GM12878 (cell line): ENCODE measurements at regions not wholly inside any gene's neighbourhood (a gene's known extent, or its start where the extent isn't known, plus 50 kb on each side); places are given as distances from the start of the nearest gene placed in this dataset.

ENCODE experiments used
- ATAC-seq: fragments of 200-7000 bp; cut with Tn5 transposase; 3 replicates; pipeline ENCODE4 v1.9.1; 2020; ENCODE audit warnings: mild to moderate bottlenecking, moderate library complexity
- BruUV-seq: library from RNA; stranded (reverse); fragments of 400-500 nt; replicated peaks from 2 replicates; lab custom pipeline; 2021; lab: Mats Ljungman, UMichigan
- CTCF ChIA-PET: fragments of 300-600 bp; sonication (Branson Sonifier 250); formaldehyde crosslinking; extraction: SDS; loops from one replicate; lab custom pipeline; 2021; ENCODE audit warnings: inconsistent platforms; lab: Yijun Ruan, JAX
- POLR2A ChIA-PET: fragments of 350-600 bp; formaldehyde crosslinking; extraction: SDS; loops from one replicate; lab custom pipeline; 2021; ENCODE audit warnings: inconsistent platforms; lab: Charles Lee
- RAD21 ChIA-PET: fragments of 300-600 bp; sonication (Branson Sonifier 250); formaldehyde crosslinking; loops from one replicate; lab custom pipeline; 2023; ENCODE audit warnings: antibody characterized with exemption; ENCODE audit not compliant: unreplicated experiment; lab: Charles Lee
- SMC1A ChIA-PET: fragments of 300-600 bp; sonication (Branson Sonifier 250); formaldehyde crosslinking; loops from one replicate; lab custom pipeline; 2023; ENCODE audit not compliant: unreplicated experiment, uncharacterized antibody; lab: Charles Lee
- DNase-seq: peaks from one replicate; pipeline ENCODE4 v3.0.0-alpha.2; 2011; ENCODE audit warnings: low read depth, low spot score
- FAIRE-seq: peaks from 3 replicates; lab custom pipeline; 2011; peaks lifted over from hg19 to GRCh38; lab: Jason Lieb, UNC
- H2AFZ ChIP-seq: 2 replicates; pipeline ENCODE4 v1.6.0; 2011; ENCODE audit warnings: low read depth, low read length, control low read depth; ENCODE audit not compliant: control insufficient read depth
- H3K27ac ChIP-seq: 2 replicates; pipeline ENCODE4 v1.5.1; 2011; ENCODE audit warnings: control low read depth; ENCODE audit not compliant: control insufficient read depth, insufficient read depth
- H3K27me3 ChIP-seq, 2 experiments: replicated peaks in 1 of 2; 2 replicates each; pipeline versions ENCODE4 v1.6.0 to v1.6.1; 2011; ENCODE audit warnings: low read length in 1 of 2; ENCODE audit not compliant: control insufficient read depth in 2 of 2, insufficient read depth in 2 of 2
- H3K36me3 ChIP-seq, 2 experiments: 2 replicates each; pipeline ENCODE4 v1.5.1; 2011; ENCODE audit warnings: low read length in 1 of 2; ENCODE audit not compliant: control insufficient read depth in 2 of 2, insufficient read depth in 2 of 2
- H3K4me1 ChIP-seq: 2 replicates; pipeline ENCODE4 v1.6.1; 2011; ENCODE audit warnings: mild to moderate bottlenecking, low read length, moderate library complexity, mixed read lengths; ENCODE audit not compliant: control insufficient read depth, insufficient read depth
- H3K4me2 ChIP-seq: 2 replicates; pipeline ENCODE4 v1.6.0; 2011; ENCODE audit warnings: control low read depth; ENCODE audit not compliant: control insufficient read depth, insufficient read depth
- H3K4me3 ChIP-seq: fragments of 200-600 bp; sonication (generic); 2 replicates; pipeline ENCODE4 v1.5.1; 2016
- H3K79me2 ChIP-seq: 2 replicates; pipeline ENCODE4 v1.6.0; 2011; ENCODE audit warnings: low read length; ENCODE audit not compliant: control insufficient read depth, insufficient read depth
- H3K9ac ChIP-seq: 2 replicates; pipeline ENCODE4 v1.8.0; 2011; ENCODE audit warnings: low read length, control low read depth, mixed read lengths; ENCODE audit not compliant: control insufficient read depth, insufficient read depth
- H3K9me3 ChIP-seq: replicated peaks from 3 replicates; pipeline ENCODE4 v1.5.1; 2011; ENCODE audit warnings: mild to moderate bottlenecking, low read length; ENCODE audit not compliant: control insufficient read depth, insufficient read depth
- H4K20me1 ChIP-seq: 2 replicates; pipeline ENCODE4 v1.6.0; 2011; ENCODE audit not compliant: control insufficient read depth, insufficient read depth
- ETV6 ChIP-seq, 2 experiments: fragments of 450-650 bp in 1 of 2; IDR thresholded peaks in 1 of 2; conservative IDR thresholded peaks in 1 of 2; 2 replicates each; pipeline ENCODE4 v1.6.1; 2014; ENCODE audit warnings: antibody characterized with exemption in 1 of 2, borderline replicate concordance in 1 of 2, low read depth in 1 of 2, mild to moderate bottlenecking in 1 of 2, moderate library complexity in 1 of 2
- FOXK2 ChIP-seq: fragments of 450-650 bp; IDR thresholded peaks from 2 replicates; pipeline ENCODE4 v1.6.1; 2017; ENCODE audit warnings: mild to moderate bottlenecking, moderate library complexity
- JUND ChIP-seq: IDR thresholded peaks from 2 replicates; pipeline ENCODE4 v1.6.1; 2012; ENCODE audit warnings: low read depth, mild to moderate bottlenecking, low read length, improper control_type of control experiment, moderate library complexity
- NFIC ChIP-seq: IDR thresholded peaks from 2 replicates; pipeline ENCODE4 v1.6.1; 2012; ENCODE audit warnings: low read depth, mild to moderate bottlenecking, inconsistent platforms, low read length, moderate library complexity
- NFYB ChIP-seq: IDR thresholded peaks from 2 replicates; pipeline ENCODE4 v1.6.1; 2011; ENCODE audit warnings: low read depth, mild to moderate bottlenecking, low read length, improper control_type of control experiment, moderate library complexity; ENCODE audit not compliant: insufficient read depth
- POLR2A ChIP-seq: IDR thresholded peaks from 2 replicates; pipeline ENCODE4 v1.6.1; 2011; ENCODE audit warnings: low read depth, mild to moderate bottlenecking, low read length
- SPI1 ChIP-seq: IDR thresholded peaks from 2 replicates; pipeline ENCODE4 v1.6.1; 2011; ENCODE audit warnings: low read depth, mild to moderate bottlenecking, low read length, moderate library complexity, borderline replicate concordance; ENCODE audit not compliant: insufficient read depth
- TCF3 ChIP-seq: IDR thresholded peaks from 2 replicates; pipeline ENCODE4 v1.6.1; 2012; ENCODE audit warnings: low read depth, mild to moderate bottlenecking, low read length, borderline replicate concordance; ENCODE audit not compliant: insufficient read depth
- ZNF207 ChIP-seq: fragments of 450-650 bp; IDR thresholded peaks from 2 replicates; pipeline ENCODE4 v1.6.1; 2014; ENCODE audit warnings: antibody characterized with exemption, mild to moderate bottlenecking, borderline replicate concordance
- ZNF217 ChIP-seq: fragments of 450-650 bp; IDR thresholded peaks from 2 replicates; pipeline ENCODE4 v1.6.1; 2017; ENCODE audit warnings: antibody characterized with exemption, mild to moderate bottlenecking
- ZNF24 ChIP-seq: fragments of 450-650 bp; IDR thresholded peaks from 2 replicates; pipeline ENCODE4 v1.6.1; 2017; ENCODE audit warnings: antibody characterized with exemption, mild to moderate bottlenecking
- ZSCAN29 ChIP-seq: fragments of 450-650 bp; IDR thresholded peaks from 2 replicates; pipeline ENCODE4 v1.6.1; 2017; ENCODE audit warnings: mild to moderate bottlenecking, moderate library complexity
- WGBS: methylation state at CpG from one replicate; pipeline ENCODE4 v1.1.6; 2016; ENCODE audit warnings: low lambda C conversion rate; ENCODE audit not compliant: insufficient replicate concordance, insufficient coverage; ENCODE audit errors: missing lambda C conversion rate; 5-methylcytosine and 5-hydroxymethylcytosine counted together
- in situ Hi-C: fragments of 300-500 bp; cut with MboI; formaldehyde crosslinking; loops from 9 replicates; pipeline ENCODE4 v1.14.3; 2018; ENCODE audit warnings: mixed read lengths
- intact Hi-C: fragments of 100-400 bp; cut with micrococcal nuclease; formaldehyde crosslinking; loops from one replicate; pipeline ENCODE4 v1.14.2; 2022; ENCODE audit not compliant: unreplicated experiment
- TF ChIP-seq, protein P1 (sequence below): fragments of 450-650 bp; formaldehyde crosslinking; IDR thresholded peaks from 2 replicates; pipeline ENCODE4 v1.4.0; 2022; ENCODE audit warnings: mild to moderate bottlenecking, moderate library complexity
- TF ChIP-seq, protein P2 (sequence below): fragments of 450-650 bp; IDR thresholded peaks from 2 replicates; pipeline ENCODE4 v1.6.1; 2016; ENCODE audit warnings: mild to moderate bottlenecking, moderate library complexity, borderline replicate concordance
- TF ChIP-seq, protein P3 (sequence below): IDR thresholded peaks from 2 replicates; pipeline ENCODE4 v1.6.1; 2012; ENCODE audit warnings: low read depth, low read length, improper control_type of control experiment
- TF ChIP-seq, protein P4 (sequence below): IDR thresholded peaks from 2 replicates; pipeline ENCODE4 v1.6.1; 2011; ENCODE audit warnings: borderline replicate concordance, low read depth, mild to moderate bottlenecking, moderate library complexity, mixed read lengths, low read length; ENCODE audit not compliant: insufficient read depth; ENCODE audit errors: extremely low read length

DNA sequence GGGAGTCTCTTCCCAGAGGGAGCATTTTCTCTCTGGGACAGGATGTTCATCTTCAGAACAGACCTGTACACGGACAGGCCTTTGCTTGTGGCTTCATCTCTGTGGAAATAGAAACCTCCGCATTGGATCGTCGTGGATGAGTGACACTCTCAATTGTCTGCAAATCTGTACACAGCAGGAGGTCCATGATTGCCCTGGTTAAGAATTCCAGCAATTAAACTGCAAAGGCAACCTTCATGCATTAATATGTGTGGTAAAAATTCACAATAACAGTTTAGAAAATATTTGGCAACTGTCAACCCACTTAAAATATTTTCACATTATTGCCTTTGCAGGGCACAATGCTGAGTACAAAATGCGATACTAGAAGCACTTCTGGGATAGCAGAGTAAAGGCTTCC lies 149.8 kb upstream of the SFSWAP start:
- intact Hi-C loops: no loop called here
- TF ChIP-seq ETV6 (conservative IDR thresholded peaks at IDR 0.05 in 1 of 2, IDR thresholded peaks at IDR 0.05 in 1 of 2; ENCODE audit: borderline replicate concordance in 1 of 2, low read depth in 1 of 2) (no peak), ZNF207 (no peak), FOXK2 (no peak), ZNF217 (no peak), TCF3 (no peak), JUND (no peak), ZSCAN29 (no peak), ZNF24 (no peak), SPI1 (no peak), NFIC (no peak), POLR2A (no peak), NFYB (no peak)
- TF ChIP-seq, protein P1, sequence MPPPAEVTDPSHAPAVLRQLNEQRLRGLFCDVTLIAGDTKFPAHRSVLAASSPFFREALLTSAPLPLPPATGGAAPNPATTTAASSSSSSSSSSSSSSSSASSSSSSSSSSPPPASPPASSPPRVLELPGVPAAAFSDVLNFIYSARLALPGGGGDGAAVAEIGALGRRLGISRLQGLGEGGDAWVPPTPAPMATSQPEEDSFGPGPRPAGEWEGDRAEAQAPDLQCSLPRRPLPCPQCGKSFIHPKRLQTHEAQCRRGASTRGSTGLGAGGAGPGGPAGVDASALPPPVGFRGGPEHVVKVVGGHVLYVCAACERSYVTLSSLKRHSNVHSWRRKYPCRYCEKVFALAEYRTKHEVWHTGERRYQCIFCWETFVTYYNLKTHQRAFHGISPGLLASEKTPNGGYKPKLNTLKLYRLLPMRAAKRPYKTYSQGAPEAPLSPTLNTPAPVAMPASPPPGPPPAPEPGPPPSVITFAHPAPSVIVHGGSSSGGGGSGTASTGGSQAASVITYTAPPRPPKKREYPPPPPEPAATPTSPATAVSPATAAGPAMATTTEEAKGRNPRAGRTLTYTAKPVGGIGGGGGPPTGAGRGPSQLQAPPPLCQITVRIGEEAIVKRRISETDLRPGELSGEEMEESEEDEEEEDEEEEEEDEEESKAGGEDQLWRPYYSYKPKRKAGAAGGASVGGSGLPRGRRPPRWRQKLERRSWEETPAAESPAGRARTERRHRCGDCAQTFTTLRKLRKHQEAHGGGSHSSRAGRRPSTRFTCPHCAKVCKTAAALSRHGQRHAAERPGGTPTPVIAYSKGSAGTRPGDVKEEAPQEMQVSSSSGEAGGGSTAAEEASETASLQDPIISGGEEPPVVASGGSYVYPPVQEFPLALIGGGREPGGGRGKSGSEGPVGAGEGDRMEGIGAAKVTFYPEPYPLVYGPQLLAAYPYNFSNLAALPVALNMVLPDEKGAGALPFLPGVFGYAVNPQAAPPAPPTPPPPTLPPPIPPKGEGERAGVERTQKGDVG (CRISPR knock-in tag): no peak
- TF ChIP-seq, protein P2, sequence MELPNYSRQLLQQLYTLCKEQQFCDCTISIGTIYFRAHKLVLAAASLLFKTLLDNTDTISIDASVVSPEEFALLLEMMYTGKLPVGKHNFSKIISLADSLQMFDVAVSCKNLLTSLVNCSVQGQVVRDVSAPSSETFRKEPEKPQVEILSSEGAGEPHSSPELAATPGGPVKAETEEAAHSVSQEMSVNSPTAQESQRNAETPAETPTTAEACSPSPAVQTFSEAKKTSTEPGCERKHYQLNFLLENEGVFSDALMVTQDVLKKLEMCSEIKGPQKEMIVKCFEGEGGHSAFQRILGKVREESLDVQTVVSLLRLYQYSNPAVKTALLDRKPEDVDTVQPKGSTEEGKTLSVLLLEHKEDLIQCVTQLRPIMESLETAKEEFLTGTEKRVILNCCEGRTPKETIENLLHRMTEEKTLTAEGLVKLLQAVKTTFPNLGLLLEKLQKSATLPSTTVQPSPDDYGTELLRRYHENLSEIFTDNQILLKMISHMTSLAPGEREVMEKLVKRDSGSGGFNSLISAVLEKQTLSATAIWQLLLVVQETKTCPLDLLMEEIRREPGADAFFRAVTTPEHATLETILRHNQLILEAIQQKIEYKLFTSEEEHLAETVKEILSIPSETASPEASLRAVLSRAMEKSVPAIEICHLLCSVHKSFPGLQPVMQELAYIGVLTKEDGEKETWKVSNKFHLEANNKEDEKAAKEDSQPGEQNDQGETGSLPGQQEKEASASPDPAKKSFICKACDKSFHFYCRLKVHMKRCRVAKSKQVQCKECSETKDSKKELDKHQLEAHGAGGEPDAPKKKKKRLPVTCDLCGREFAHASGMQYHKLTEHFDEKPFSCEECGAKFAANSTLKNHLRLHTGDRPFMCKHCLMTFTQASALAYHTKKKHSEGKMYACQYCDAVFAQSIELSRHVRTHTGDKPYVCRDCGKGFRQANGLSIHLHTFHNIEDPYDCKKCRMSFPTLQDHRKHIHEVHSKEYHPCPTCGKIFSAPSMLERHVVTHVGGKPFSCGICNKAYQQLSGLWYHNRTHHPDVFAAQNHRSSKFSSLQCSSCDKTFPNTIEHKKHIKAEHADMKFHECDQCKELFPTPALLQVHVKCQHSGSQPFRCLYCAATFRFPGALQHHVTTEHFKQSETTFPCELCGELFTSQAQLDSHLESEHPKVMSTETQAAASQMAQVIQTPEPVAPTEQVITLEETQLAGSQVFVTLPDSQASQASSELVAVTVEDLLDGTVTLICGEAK: no peak
- TF ChIP-seq, protein P3, sequence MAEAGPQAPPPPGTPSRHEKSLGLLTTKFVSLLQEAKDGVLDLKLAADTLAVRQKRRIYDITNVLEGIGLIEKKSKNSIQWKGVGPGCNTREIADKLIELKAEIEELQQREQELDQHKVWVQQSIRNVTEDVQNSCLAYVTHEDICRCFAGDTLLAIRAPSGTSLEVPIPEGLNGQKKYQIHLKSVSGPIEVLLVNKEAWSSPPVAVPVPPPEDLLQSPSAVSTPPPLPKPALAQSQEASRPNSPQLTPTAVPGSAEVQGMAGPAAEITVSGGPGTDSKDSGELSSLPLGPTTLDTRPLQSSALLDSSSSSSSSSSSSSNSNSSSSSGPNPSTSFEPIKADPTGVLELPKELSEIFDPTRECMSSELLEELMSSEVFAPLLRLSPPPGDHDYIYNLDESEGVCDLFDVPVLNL: no peak
- TF ChIP-seq, protein P4, sequence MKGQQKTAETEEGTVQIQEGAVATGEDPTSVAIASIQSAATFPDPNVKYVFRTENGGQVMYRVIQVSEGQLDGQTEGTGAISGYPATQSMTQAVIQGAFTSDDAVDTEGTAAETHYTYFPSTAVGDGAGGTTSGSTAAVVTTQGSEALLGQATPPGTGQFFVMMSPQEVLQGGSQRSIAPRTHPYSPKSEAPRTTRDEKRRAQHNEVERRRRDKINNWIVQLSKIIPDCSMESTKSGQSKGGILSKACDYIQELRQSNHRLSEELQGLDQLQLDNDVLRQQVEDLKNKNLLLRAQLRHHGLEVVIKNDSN: no peak
- TF ChIP-seq, all 136 proteins: peak for 0
- Histone ChIP-seq H3K27ac (no peak overlapping the region), H3K9ac (no peak overlapping the region), H3K27me3 (no peaks in the 10 kb centered on the region), H2AFZ (no peak overlapping the region), H3K9me3 (no peaks in the 10 kb centered on the region), H3K36me3 (no peaks in the 10 kb centered on the region), H3K4me2 (no peak overlapping the region), H3K4me1 (no peaks in the 10 kb centered on the region), H3K79me2 (no peaks in the 10 kb centered on the region), H3K4me3 (no peak overlapping the region), H4K20me1 (no peaks in the 10 kb centered on the region)
- POLR2A ChIA-PET: no interaction called here
- in situ Hi-C loops: no loop called here
- CTCF ChIA-PET: no interaction called here
- RAD21 ChIA-PET: no interaction called here
- 49% methylated on average over 5 of the region's 5 CpGs for WGBS
- no peak for ATAC-seq
- no peak for FAIRE-seq
- SMC1A ChIA-PET: no interaction called here
- DNase-seq: no peak
- no TSS peak for BruUV-seq
